GM12864 (cell line): ENCODE measurements at regions not wholly inside any gene's neighbourhood (a gene's known extent, or its start where the extent isn't known, plus 50 kb on each side); places are given as distances from the start of the nearest gene placed in this dataset.

Source experiments
- DNase-seq: peaks from one replicate; pipeline ENCODE4 v3.0.0-alpha.2; 2011; ENCODE audit warnings: low read depth
- H3K4me3 ChIP-seq: 2 replicates; pipeline ENCODE4 v1.5.1; 2011; ENCODE audit warnings: mild to moderate bottlenecking, low read depth, low read length, control low read depth
- CTCF ChIP-seq: IDR thresholded peaks from 2 replicates; pipeline ENCODE4 v1.5.1; 2011; ENCODE audit warnings: low read depth, mild to moderate bottlenecking, moderate library complexity, low read length, control low read depth, inconsistent platforms; ENCODE audit errors: missing control alignments

GRCh38 chr13:25042151-25042865 is 53.6 kb upstream of the PABPC3 start:
- no peak overlapping the region for H3K4me3 ChIP-seq
- no peak for DNase-seq
- TF ChIP-seq CTCF = no peak

GRCh38 chr13:25044071-25044470 is 51.9 kb upstream of the PABPC3 start:
- TF ChIP-seq CTCF = no peak
- no peak for DNase-seq
- no peak overlapping the region for H3K4me3 ChIP-seq
